ENCODE measurements at regions not wholly inside any gene's neighbourhood (a gene's known extent, or its start where the extent isn't known, plus 50 kb on each side); places are given as distances from the start of the nearest gene placed in this dataset.
"Not testable (repeated sequence)": the region's sequence is repeated elsewhere in the genome, so short reads cannot be mapped to it uniquely, and the experiment has no call there.

GRCh38 chr22:46040471-46041465 is 63.8 kb upstream of the WNT7B start:
- DNase-seq (ENCODE audit: low read depth): peak; percentile 66

GRCh38 chr22:46041642-46042041 is 64.7 kb upstream of the WNT7B start:
- DNase-seq (ENCODE audit: low read depth): peak; percentile 50

GRCh38 chr22:46042786-46043185 is 65.8 kb upstream of the WNT7B start:
- DNase-seq (ENCODE audit: low read depth): peak; percentile 53

GRCh38 chr22:46043339-46043738 is 66.4 kb upstream of the WNT7B start:
- DNase-seq (ENCODE audit: low read depth): peak; percentile 27

- peak; percentile 55 for DNase-seq (ENCODE audit: low read depth)
Measured at GRCh38 chr22:46043816-46044620, 67.1 kb upstream of the WNT7B start.

- peak; percentile 36 for DNase-seq (ENCODE audit: low read depth)
Measured at GRCh38 chr22:46044621-46045458, 67.9 kb upstream of the WNT7B start.

- DNase-seq (ENCODE audit: low read depth): peak; percentile 21
Measured at GRCh38 chr22:46045459-46046298, 68.7 kb upstream of the WNT7B start.

- DNase-seq (ENCODE audit: low read depth): no peak
Measured at GRCh38 chr22:46046299-46046685, 69.3 kb upstream of the WNT7B start.

- DNase-seq (ENCODE audit: low read depth): peak; percentile 23
Measured at GRCh38 chr22:46047226-46047625, 70.3 kb upstream of the WNT7B start.

GRCh38 chr22:46047841-46048595 is 71.1 kb upstream of the WNT7B start:
- peak; percentile 71 for DNase-seq (ENCODE audit: low read depth)

GRCh38 chr22:46048661-46049060 is 71.7 kb upstream of the WNT7B start:
- not testable (repeated sequence) for DNase-seq (ENCODE audit: low read depth)

GRCh38 chr22:46049726-46050450 is 72.9 kb upstream of the WNT7B start:
- DNase-seq (ENCODE audit: low read depth): no peak

- no peak for DNase-seq (ENCODE audit: low read depth)
Measured at GRCh38 chr22:46050451-46050845, 73.5 kb upstream of the WNT7B start.

- DNase-seq (ENCODE audit: low read depth): no peak
Measured at GRCh38 chr22:46050916-46051614, 74.1 kb upstream of the WNT7B start.

- DNase-seq (ENCODE audit: low read depth): no peak
Measured at GRCh38 chr22:46051646-46052045, 74.7 kb upstream of the WNT7B start.

GRCh38 chr22:46052331-46052771 is 75.4 kb upstream of the WNT7B start:
- peak; percentile 49 for DNase-seq (ENCODE audit: low read depth)

GRCh38 chr22:46052801-46053562 is 76.0 kb upstream of the WNT7B start:
- DNase-seq (ENCODE audit: low read depth): peak; percentile 66

GRCh38 chr22:46053563-46054090 is 76.7 kb upstream of the WNT7B start:
- peak; percentile 70 for DNase-seq (ENCODE audit: low read depth)

All from M059J (cell line).